Mesenchymal stem cell (in vitro differentiated cells and primary cell): ENCODE measurements at regions not wholly inside any gene's neighbourhood (a gene's known extent, or its start where the extent isn't known, plus 50 kb on each side); places are given as distances from the start of the nearest gene placed in this dataset.
A peak's percentile ranks its signal among the peaks of the same experiment; 100 is the strongest.

Experiments used
- DNase-seq: peaks from one replicate; pipeline ENCODE4 v3.0.0-alpha.2; 2013
- H2AFZ ChIP-seq: one replicate; pipeline ENCODE4 v1.6.1; 2013; ENCODE audit warnings: low read depth, mild to moderate bottlenecking, control low read depth, inconsistent platforms, low read length, moderate library complexity
- H2AK5ac ChIP-seq: 2 replicates; pipeline ENCODE4 v1.6.1; 2013; ENCODE audit warnings: low read length, moderate library complexity, mild to moderate bottlenecking, inconsistent platforms; ENCODE audit not compliant: severe bottlenecking
- H2BK120ac ChIP-seq: one replicate; pipeline ENCODE4 v1.6.1; 2013; ENCODE audit warnings: low read depth, mild to moderate bottlenecking, inconsistent platforms, low read length, moderate library complexity
- H2BK12ac ChIP-seq, 2 experiments: one replicate each; pipeline ENCODE4 v1.6.1; 2013; ENCODE audit warnings: inconsistent platforms in 2 of 2, low read length in 2 of 2, mild to moderate bottlenecking in 2 of 2, moderate library complexity in 2 of 2, control low read depth in 1 of 2
- H2BK15ac ChIP-seq: one replicate; pipeline ENCODE4 v1.6.1; 2013; ENCODE audit warnings: mild to moderate bottlenecking, low read depth, inconsistent platforms; ENCODE audit not compliant: poor library complexity, severe bottlenecking
- H2BK5ac ChIP-seq: 2 replicates; pipeline ENCODE4 v1.6.1; 2013; ENCODE audit warnings: low read depth, mild to moderate bottlenecking, low read length, control low read depth, inconsistent platforms; ENCODE audit not compliant: poor library complexity, severe bottlenecking
- H3K14ac ChIP-seq, 2 experiments: one replicate each; pipeline ENCODE4 v1.6.1; 2013; ENCODE audit warnings: inconsistent platforms in 2 of 2, low read length in 2 of 2, control low read depth in 1 of 2, mild to moderate bottlenecking in 1 of 2, moderate library complexity in 1 of 2
- H3K18ac ChIP-seq, 2 experiments: one replicate each; pipeline ENCODE4 v1.6.1; 2013; ENCODE audit warnings: inconsistent platforms in 2 of 2, low read length in 2 of 2, control low read depth in 1 of 2, low read depth in 1 of 2, mild to moderate bottlenecking in 1 of 2
- H3K23ac ChIP-seq, 2 experiments: one replicate each; pipeline ENCODE4 v1.6.1; 2013; ENCODE audit warnings: inconsistent platforms in 2 of 2, low read length in 2 of 2, mild to moderate bottlenecking in 2 of 2, moderate library complexity in 2 of 2, control low read depth in 1 of 2
- H3K27ac ChIP-seq: 2 replicates; pipeline ENCODE4 v1.5.1; 2013; ENCODE audit warnings: mild to moderate bottlenecking, moderate library complexity, low read length, control low read depth, inconsistent platforms; ENCODE audit not compliant: poor library complexity, severe bottlenecking
- H3K27me3 ChIP-seq, 2 experiments: 2 replicates each; pipeline versions ENCODE4 v1.6.1 to v1.7.0; 2013; ENCODE audit warnings: low read length in 2 of 2, mild to moderate bottlenecking in 2 of 2, moderate library complexity in 2 of 2, control low read depth in 1 of 2, inconsistent platforms in 1 of 2; ENCODE audit not compliant: control insufficient read depth in 1 of 2, insufficient read depth in 1 of 2
- H3K36me3 ChIP-seq, 2 experiments: 2 replicates each; pipeline versions ENCODE4 v1.6.1 to v1.7.0; 2013; ENCODE audit warnings: low read length in 2 of 2, control low read depth in 1 of 2, inconsistent platforms in 1 of 2, low read depth in 1 of 2, mild to moderate bottlenecking in 1 of 2; ENCODE audit not compliant: insufficient read depth in 2 of 2, control insufficient read depth in 1 of 2
- H3K4ac ChIP-seq, 2 experiments: one replicate each; pipeline ENCODE4 v1.6.1; 2013; ENCODE audit warnings: inconsistent platforms in 2 of 2, low read length in 2 of 2, mild to moderate bottlenecking in 2 of 2, moderate library complexity in 2 of 2, control low read depth in 1 of 2, low read depth in 1 of 2
- H3K4me1 ChIP-seq: 2 replicates; pipeline ENCODE4 v1.6.1; 2013; ENCODE audit warnings: low read depth, low read length, control low read depth; ENCODE audit not compliant: control insufficient read depth, insufficient read depth
- H3K4me2 ChIP-seq: 2 replicates; pipeline ENCODE4 v1.6.1; 2013; ENCODE audit warnings: low read length, mild to moderate bottlenecking, inconsistent platforms; ENCODE audit not compliant: poor library complexity, severe bottlenecking
- H3K4me3 ChIP-seq, 2 experiments: 2 replicates each; pipeline versions ENCODE4 v1.5.1 to v1.7.0; 2013; ENCODE audit warnings: low read length in 2 of 2, mild to moderate bottlenecking in 2 of 2, control low read depth in 1 of 2, low read depth in 1 of 2; ENCODE audit not compliant: insufficient read depth in 1 of 2
- H3K79me1 ChIP-seq: replicated peaks from 2 replicates; pipeline ENCODE4 v1.6.1; 2013; ENCODE audit warnings: mild to moderate bottlenecking, control low read depth, low read length, inconsistent platforms; ENCODE audit not compliant: poor library complexity, severe bottlenecking
- H3K9ac ChIP-seq: 2 replicates; pipeline ENCODE4 v1.7.0; 2013; ENCODE audit warnings: mild to moderate bottlenecking, low read length, moderate library complexity
- H3K9me3 ChIP-seq: 2 replicates; pipeline ENCODE4 v1.7.0; 2013; ENCODE audit warnings: mild to moderate bottlenecking, low read length; ENCODE audit not compliant: control insufficient read depth
- H4K8ac ChIP-seq: one replicate; pipeline ENCODE4 v1.6.1; 2013; ENCODE audit warnings: inconsistent platforms, mild to moderate bottlenecking, low read length, moderate library complexity
- H4K91ac ChIP-seq: one replicate; pipeline ENCODE4 v1.6.1; 2013; ENCODE audit warnings: mild to moderate bottlenecking, low read length, inconsistent platforms
- WGBS: methylation state at CpG from one replicate; pipeline ENCODE4 v1.1.7; 2013; ENCODE audit warnings: mixed read lengths; 5-methylcytosine and 5-hydroxymethylcytosine counted together

GRCh38 chr12:24379433-24379832, 430.0 kb upstream of the SOX5 start:
- H3K9me3 ChIP-seq: no peaks in the 10 kb centered on the region

GRCh38 chr12:24378548-24379407, 429.3 kb upstream of the SOX5 start:
- H2BK12ac ChIP-seq: peak overlapping the region; percentile 6 to 52
- H2BK120ac ChIP-seq: no peak overlapping the region
- H3K4me3 ChIP-seq: no peak overlapping the region
- no peak overlapping the region for H3K9ac ChIP-seq
- H4K8ac ChIP-seq: peak overlapping the region; percentile 3
- peak overlapping the region; percentile 37 for H3K4me2 ChIP-seq
- H3K23ac ChIP-seq: no peak overlapping the region
- H3K9me3 ChIP-seq: no peaks in the 10 kb centered on the region
- H3K4me1 ChIP-seq: peaks cover 1% of the 10 kb centered on the region
- DNase-seq: peak; percentile 90
- no peak overlapping the region for H2AK5ac ChIP-seq
- no peak overlapping the region for H4K91ac ChIP-seq
- WGBS: 36% methylated on average over 9 of the region's 10 CpGs
- peak overlapping the region; percentile 60 for H3K27ac ChIP-seq
- H3K4ac ChIP-seq: no peak overlapping the region
- H2AFZ ChIP-seq: no peak overlapping the region
- no peaks in the 10 kb centered on the region for H3K27me3 ChIP-seq
- H3K14ac ChIP-seq: no peak overlapping the region
- H3K36me3 ChIP-seq: no peaks in the 10 kb centered on the region
- H3K79me1 ChIP-seq: peaks cover 2% of the 10 kb centered on the region
- H2BK15ac ChIP-seq: no peak overlapping the region
- H3K18ac ChIP-seq: peak overlapping the region; percentile 7 to 90
- H2BK5ac ChIP-seq: no peak overlapping the region

More at GRCh38 chr12:24379433-24379832, 430.0 kb upstream of the SOX5 start:
- no peak overlapping the region for H3K27ac ChIP-seq
- WGBS: 60% methylated on average over 2 of the region's 3 CpGs
- H3K18ac ChIP-seq: peak overlapping the region in 1 of 2 experiments; percentile 50
- no peak overlapping the region for H3K4me3 ChIP-seq
- no peak overlapping the region for H2BK5ac ChIP-seq
- peaks cover 1% of the 10 kb centered on the region for H3K4me1 ChIP-seq
- no peak overlapping the region for H3K9ac ChIP-seq
- no peak overlapping the region for H2BK120ac ChIP-seq
- H3K79me1 ChIP-seq: peaks cover 2% of the 10 kb centered on the region
- H2AK5ac ChIP-seq: no peak overlapping the region
- H2BK12ac ChIP-seq: peak overlapping the region; percentile 17 to 63
- H3K36me3 ChIP-seq: no peaks in the 10 kb centered on the region
- DNase-seq: no peak
- no peak overlapping the region for H3K23ac ChIP-seq
- H2BK15ac ChIP-seq: no peak overlapping the region
- peak overlapping the region in 1 of 2 experiments; percentile 3 for H3K4ac ChIP-seq
- no peak overlapping the region for H3K14ac ChIP-seq
- H4K8ac ChIP-seq: no peak overlapping the region
- no peaks in the 10 kb centered on the region for H3K27me3 ChIP-seq
- no peak overlapping the region for H4K91ac ChIP-seq
- no peak overlapping the region for H2AFZ ChIP-seq
- H3K4me2 ChIP-seq: no peak overlapping the region

- Histone ChIP-seq H2AK5ac (no peak overlapping the region), H2BK15ac (no peak overlapping the region), H3K18ac (no peak overlapping the region), H3K4ac (no peak overlapping the region), H3K9ac (no peak overlapping the region), H4K8ac (peak overlapping the region; percentile 35), H2AFZ (no peak overlapping the region), H2BK5ac (no peak overlapping the region), H3K36me3 (no peaks in the 10 kb centered on the region), H4K91ac (no peak overlapping the region), H3K4me3 (no peak overlapping the region), H3K4me1 (no peaks in the 10 kb centered on the region), H3K79me1 (peaks cover 2% of the 10 kb centered on the region), H3K27me3 (no peaks in the 10 kb centered on the region), H3K27ac (no peak overlapping the region), H2BK120ac (no peak overlapping the region), H3K4me2 (no peak overlapping the region), H3K14ac (no peak overlapping the region), H2BK12ac (no peak overlapping the region), H3K9me3 (no peaks in the 10 kb centered on the region), H3K23ac (no peak overlapping the region)
- DNase-seq: no peak
Measured at GRCh38 chr12:24374452-24374851, 425.0 kb upstream of the SOX5 start.

- Histone ChIP-seq H2AK5ac (no peak overlapping the region), H2BK15ac (no peak overlapping the region)
Measured at GRCh38 chr12:24373004-24373403, 423.5 kb upstream of the SOX5 start.

More at GRCh38 chr12:24373004-24373403, 423.5 kb upstream of the SOX5 start:
- H3K4me1 ChIP-seq: no peaks in the 10 kb centered on the region
- H3K4me2 ChIP-seq: no peak overlapping the region
- H3K23ac ChIP-seq: no peak overlapping the region
- peaks cover 2% of the 10 kb centered on the region for H3K79me1 ChIP-seq
- WGBS: 92% methylated on average over 1 of the region's 3 CpGs
- no peak overlapping the region for H3K9ac ChIP-seq
- peak; percentile 38 for DNase-seq
- H3K18ac ChIP-seq: no peak overlapping the region
- H4K8ac ChIP-seq: no peak overlapping the region
- no peak overlapping the region for H3K14ac ChIP-seq
- H4K91ac ChIP-seq: no peak overlapping the region
- no peak overlapping the region for H2BK5ac ChIP-seq
- no peak overlapping the region for H2BK120ac ChIP-seq
- H3K36me3 ChIP-seq: no peaks in the 10 kb centered on the region
- no peak overlapping the region for H3K4me3 ChIP-seq
- H3K27me3 ChIP-seq: no peaks in the 10 kb centered on the region
- H3K9me3 ChIP-seq: no peaks in the 10 kb centered on the region
- no peak overlapping the region for H2BK12ac ChIP-seq
- H3K27ac ChIP-seq: no peak overlapping the region
- no peak overlapping the region for H3K4ac ChIP-seq
- no peak overlapping the region for H2AFZ ChIP-seq
